ENCODE measurements at regions not wholly inside any gene's neighbourhood (a gene's known extent, or its start where the extent isn't known, plus 50 kb on each side); places are given as distances from the start of the nearest gene placed in this dataset.

DNA sequence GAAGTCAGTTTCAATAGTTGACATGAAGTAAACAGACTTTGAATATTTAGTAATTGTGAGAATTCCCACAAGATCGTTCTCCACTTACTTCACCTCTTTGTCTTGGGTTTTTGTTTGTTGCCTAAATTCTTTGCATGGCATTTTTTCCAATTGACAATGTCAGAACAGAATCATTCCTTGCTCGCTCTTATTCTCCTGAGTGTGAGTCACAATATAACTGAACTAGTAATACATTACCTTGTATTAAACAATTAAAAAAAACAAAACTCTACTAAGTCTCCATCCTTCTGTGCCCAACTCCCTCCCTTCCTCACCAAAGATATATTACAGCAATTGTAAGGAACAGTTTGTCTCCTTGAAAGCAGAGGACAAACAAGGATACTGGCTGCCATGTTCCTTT, 638.8 kb upstream of the NOVA1 start:
- DNase-seq (ENCODE audit: low read depth): peak; percentile 75
- TF ChIP-seq, protein P1, sequence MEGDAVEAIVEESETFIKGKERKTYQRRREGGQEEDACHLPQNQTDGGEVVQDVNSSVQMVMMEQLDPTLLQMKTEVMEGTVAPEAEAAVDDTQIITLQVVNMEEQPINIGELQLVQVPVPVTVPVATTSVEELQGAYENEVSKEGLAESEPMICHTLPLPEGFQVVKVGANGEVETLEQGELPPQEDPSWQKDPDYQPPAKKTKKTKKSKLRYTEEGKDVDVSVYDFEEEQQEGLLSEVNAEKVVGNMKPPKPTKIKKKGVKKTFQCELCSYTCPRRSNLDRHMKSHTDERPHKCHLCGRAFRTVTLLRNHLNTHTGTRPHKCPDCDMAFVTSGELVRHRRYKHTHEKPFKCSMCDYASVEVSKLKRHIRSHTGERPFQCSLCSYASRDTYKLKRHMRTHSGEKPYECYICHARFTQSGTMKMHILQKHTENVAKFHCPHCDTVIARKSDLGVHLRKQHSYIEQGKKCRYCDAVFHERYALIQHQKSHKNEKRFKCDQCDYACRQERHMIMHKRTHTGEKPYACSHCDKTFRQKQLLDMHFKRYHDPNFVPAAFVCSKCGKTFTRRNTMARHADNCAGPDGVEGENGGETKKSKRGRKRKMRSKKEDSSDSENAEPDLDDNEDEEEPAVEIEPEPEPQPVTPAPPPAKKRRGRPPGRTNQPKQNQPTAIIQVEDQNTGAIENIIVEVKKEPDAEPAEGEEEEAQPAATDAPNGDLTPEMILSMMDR (conservative IDR thresholded peaks at IDR 0.05; ENCODE audit: low read depth, low read length): no peak
- H3K4me3 ChIP-seq (ENCODE audit: low read depth, low read length): no peak overlapping the region

GRCh38 chr14:27242874-27243273, 645.0 kb upstream of the NOVA1 start:
- no peak for DNase-seq (ENCODE audit: low read depth)
- TF ChIP-seq, protein P1 (conservative IDR thresholded peaks at IDR 0.05; ENCODE audit: low read depth, low read length): no peak
- H3K4me3 ChIP-seq (ENCODE audit: low read depth, low read length): no peak overlapping the region

GRCh38 chr14:27243365-27243764, 645.5 kb upstream of the NOVA1 start:
- TF ChIP-seq, protein P1 (conservative IDR thresholded peaks at IDR 0.05; ENCODE audit: low read depth, low read length): no peak
- no peak for DNase-seq (ENCODE audit: low read depth)
- H3K4me3 ChIP-seq (ENCODE audit: low read depth, low read length): no peak overlapping the region

DNA sequence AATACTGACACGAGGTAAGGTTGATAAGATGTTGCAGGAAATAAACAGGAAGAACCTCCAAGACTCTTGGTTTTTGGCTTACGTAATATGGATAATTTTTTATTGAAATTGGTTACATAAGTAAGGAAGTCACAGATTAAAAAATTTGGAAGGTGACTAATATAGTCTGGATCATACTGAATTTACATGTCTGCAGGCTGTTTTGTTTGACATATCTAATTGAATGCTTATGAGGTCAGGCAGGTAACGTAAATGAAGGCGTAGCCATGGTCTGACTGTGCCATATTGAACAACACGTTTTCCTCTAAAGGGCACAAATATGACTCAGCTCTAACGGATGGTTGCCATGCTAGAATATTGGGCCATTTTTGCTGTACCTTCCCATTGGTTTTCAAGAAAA, 648.1 kb upstream of the NOVA1 start:
- no peak overlapping the region for H3K4me3 ChIP-seq (ENCODE audit: low read depth, low read length)
- TF ChIP-seq, protein P1 (conservative IDR thresholded peaks at IDR 0.05; ENCODE audit: low read depth, low read length): no peak
- no peak for DNase-seq (ENCODE audit: low read depth)

- H3K4me3 ChIP-seq (ENCODE audit: low read depth, low read length): no peak overlapping the region
- TF ChIP-seq, protein P1 (conservative IDR thresholded peaks at IDR 0.05; ENCODE audit: low read depth, low read length): no peak
- DNase-seq (ENCODE audit: low read depth): no peak
Observed at GRCh38 chr14:27253966-27254365, 656.1 kb upstream of the NOVA1 start.

DNA sequence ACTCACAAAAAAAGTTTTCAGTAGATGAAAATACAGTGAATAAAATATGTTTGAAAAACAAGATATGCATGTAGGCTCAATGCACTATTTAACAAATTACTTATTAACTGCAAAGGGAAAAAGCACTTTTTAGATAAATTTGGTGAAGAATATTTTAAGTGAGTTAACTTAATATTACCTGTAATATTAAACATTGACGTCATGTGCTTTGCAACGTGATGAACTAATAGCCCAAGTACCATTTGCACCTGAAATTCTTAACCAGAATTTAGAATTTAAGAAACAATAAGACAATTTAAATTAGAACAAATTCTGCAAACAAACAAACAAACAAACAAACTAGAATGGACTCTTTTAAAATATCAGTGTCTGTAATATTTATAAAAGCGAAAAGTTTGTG, 659.0 kb upstream of the NOVA1 start:
- TF ChIP-seq, protein P1 (conservative IDR thresholded peaks at IDR 0.05; ENCODE audit: low read depth, low read length): no peak
- no peak for DNase-seq (ENCODE audit: low read depth)
- H3K4me3 ChIP-seq (ENCODE audit: low read depth, low read length): no peak overlapping the region

DNA sequence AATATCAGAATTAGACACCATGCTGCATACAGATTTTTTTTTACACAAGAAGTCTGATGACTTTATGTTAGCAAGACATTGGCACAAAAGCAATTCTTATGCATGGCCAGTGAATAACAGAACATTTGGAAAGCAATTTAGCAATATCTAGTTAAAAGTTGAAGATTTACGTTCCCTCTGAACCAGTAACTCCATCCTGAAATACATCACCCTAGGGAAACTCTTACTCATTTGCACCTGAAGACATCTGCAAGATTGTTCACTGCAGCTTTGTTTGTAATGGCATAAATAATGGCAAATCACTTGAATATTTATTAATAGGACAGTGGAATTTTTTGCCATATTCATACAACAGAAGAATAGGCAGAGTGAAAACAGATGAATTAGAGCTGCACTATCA, 670.0 kb upstream of the NOVA1 start:
- DNase-seq (ENCODE audit: low read depth): no peak
- TF ChIP-seq, protein P1 (conservative IDR thresholded peaks at IDR 0.05; ENCODE audit: low read depth, low read length): no peak
- H3K4me3 ChIP-seq (ENCODE audit: low read depth, low read length): no peak overlapping the region
